Ecto neural progenitor cell (in vitro differentiated cells): ENCODE measurements at regions not wholly inside any gene's neighbourhood (a gene's known extent, or its start where the extent isn't known, plus 50 kb on each side); places are given as distances from the start of the nearest gene placed in this dataset.

Source experiments
- DNase-seq: peaks from one replicate; pipeline ENCODE4 v3.0.0-alpha.2; 2018; ENCODE audit warnings: low spot score

- DNase-seq = no peak
Observed at GRCh38 chr21:39022863-39023693, 160.2 kb downstream of the PSMG1 start.

- DNase-seq = no peak
Observed at GRCh38 chr21:39022466-39022862, 160.8 kb downstream of the PSMG1 start.

- no peak for DNase-seq
Observed at GRCh38 chr21:39022035-39022434, 161.2 kb downstream of the PSMG1 start.

DNA sequence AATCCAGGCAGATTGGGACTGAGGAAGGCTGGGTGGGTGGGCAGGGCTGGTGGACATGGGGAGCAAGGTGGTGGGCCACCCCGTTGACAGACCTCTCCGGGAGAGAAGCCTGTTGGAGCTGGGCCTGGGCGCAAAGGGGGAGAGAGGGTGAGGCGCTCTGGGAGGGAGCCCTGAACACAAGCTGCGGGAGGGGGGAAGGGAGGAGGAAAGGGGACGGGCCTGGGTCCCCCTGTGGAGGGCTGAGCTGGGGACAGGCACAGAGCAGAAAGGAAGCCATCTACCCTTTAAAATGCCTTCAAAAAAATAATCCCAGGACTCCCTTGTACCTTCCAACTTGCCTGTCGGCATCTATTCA lies 161.8 kb downstream of the PSMG1 start:
- DNase-seq = no peak

GRCh38 chr21:39020751-39021477 lies 162.3 kb downstream of the PSMG1 start:
- DNase-seq = no peak

- no peak for DNase-seq
Observed at GRCh38 chr21:39018730-39019129, 164.5 kb downstream of the PSMG1 start.

GRCh38 chr21:39016740-39017315 lies 166.4 kb downstream of the PSMG1 start:
- no peak for DNase-seq

DNA sequence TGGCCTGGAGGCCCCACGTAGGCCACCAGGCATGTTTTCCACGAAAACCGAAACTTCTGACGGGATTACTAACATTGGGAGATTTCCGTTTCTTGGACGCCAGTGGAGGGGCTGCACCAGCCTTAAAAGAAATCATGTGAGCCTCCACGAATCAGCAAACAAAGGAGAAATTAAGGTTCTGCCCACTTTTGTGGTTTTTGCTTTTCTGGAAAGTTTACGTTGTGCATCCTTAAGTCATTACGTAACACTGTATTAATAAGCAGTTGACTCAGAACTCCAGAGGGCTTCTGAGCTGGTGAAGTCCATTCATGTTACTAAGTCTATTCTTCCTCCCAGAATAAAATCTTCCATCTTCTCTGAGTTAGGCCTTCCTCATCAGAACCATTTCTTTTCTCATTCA lies 168.5 kb downstream of the PSMG1 start:
- DNase-seq = no peak

- DNase-seq = no peak
Observed at GRCh38 chr21:39012326-39013230, 170.7 kb downstream of the PSMG1 start.

DNA sequence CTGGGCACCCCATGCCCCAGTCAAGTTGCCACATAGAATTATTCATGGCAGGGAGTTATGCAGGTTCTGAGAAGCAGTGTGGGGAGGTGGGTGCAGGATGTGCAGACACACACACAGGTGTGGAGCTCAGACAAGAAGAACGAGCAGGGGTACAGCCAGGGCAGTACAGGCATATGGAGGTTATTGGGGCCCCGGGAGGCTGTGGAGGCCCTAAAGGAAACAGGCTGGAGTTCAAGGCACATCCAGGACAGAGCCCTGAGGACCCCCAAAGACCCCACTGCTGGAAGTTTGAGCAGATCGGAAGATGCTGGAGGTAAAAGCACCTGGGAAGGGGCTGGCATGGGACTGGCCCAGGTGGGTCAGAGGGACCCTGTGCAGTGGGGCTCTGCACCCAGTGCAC lies 171.3 kb downstream of the PSMG1 start:
- DNase-seq = no peak

DNA sequence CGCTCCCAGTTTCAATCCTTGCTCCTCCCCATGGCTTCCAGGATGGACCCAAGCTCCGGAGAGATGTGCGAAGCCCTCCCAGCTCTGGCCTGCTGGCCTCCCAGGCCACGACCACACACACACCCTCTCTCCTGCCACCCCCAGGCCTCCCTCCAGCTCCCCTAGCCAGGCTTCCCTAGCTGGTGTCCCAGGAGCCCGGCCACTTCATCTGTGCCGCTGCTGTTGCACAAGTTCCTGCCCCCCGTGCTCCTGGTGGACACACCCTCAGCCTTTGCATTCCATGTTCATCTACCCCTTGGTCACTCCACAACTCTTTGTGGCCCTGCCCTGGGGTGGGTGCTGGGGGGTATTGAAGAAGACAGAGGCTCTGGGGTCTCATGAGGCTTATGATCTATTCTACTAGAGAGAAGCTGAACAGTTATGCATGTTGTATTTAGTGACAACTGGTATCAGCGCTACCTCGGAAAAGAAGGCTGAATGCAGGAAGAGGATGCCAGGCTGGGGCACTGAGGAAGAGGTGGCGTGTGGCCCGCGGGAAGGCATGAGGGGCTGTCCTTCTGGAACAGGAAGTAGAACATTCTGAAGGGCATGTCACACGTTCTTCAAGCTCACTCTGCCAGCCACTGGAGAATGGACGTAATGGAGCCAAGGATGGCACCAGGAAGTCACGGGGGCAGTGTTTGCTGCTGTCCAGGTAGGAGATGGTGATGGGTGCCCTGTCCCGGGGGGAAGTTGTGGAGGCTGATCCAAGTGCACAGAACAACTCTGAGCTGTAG lies 172.4 kb downstream of the PSMG1 start:
- no peak for DNase-seq

DNA sequence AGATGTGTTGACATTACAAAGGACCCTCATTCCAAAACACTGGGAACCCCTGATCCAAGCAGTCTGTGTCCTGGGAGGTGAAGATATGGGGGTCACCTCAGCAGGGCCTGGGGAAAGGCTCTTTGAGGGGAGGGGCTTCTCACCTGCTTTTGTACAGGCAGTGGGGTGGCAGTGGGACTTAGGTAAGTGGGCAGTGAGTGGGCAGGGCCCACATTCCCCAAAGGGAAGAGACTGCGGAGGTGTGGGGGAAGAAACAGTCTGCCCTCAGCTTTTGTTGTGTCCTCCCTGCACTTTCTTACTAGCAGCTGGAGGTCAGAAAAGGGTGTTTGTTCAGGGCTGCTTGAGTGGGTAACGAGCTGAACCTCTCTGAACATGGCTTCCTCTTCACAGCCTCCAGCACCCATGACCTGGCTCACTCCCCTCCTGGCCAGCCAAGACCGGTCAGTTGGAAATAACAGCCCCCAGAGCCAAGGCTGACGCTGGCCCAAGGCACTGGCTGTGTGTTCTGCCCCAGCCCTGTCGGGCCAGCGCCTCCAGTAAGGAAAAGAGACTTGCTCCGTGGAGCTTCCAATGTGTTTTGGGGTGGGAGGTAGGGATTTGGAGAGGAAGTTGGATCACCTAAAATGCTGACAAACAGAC lies 173.5 kb downstream of the PSMG1 start:
- DNase-seq = no peak

GRCh38 chr21:39007985-39008384 lies 175.3 kb downstream of the PSMG1 start:
- no peak for DNase-seq

DNA sequence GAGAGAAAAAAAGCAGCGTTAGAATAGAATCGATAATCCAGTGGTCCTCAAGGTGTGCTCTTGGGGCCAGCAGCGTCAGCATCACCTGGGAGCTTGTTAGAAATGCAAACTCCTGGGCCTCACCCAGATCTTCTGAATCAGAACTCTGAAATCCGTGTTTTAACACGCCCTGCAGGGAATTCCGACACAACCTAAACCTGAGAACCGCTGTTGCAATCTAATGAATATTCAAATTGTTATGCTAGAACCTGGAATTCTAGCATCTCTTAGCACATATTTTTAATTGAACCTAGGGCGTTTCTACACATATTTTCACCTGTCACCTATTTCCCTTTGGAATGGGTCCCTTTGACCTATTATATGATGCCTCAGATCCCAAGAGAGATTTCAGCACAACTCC lies 175.7 kb downstream of the PSMG1 start:
- DNase-seq = no peak

GRCh38 chr21:39006571-39007311 lies 176.5 kb downstream of the PSMG1 start:
- no peak for DNase-seq

GRCh38 chr21:39005502-39005787 lies 177.8 kb downstream of the PSMG1 start:
- DNase-seq = no peak

- DNase-seq = no peak
Observed at GRCh38 chr21:39004634-39005501, 178.4 kb downstream of the PSMG1 start.

- no peak for DNase-seq
Observed at GRCh38 chr21:39003982-39004633, 179.1 kb downstream of the PSMG1 start.

- no peak for DNase-seq
Observed at GRCh38 chr21:39001341-39001740, 181.9 kb downstream of the PSMG1 start.
